NCI-H526 treated with DMSO at 0.1 percent for 48 hours (cell line): ENCODE measurements at regions not wholly inside any gene's neighbourhood (a gene's known extent, or its start where the extent isn't known, plus 50 kb on each side); places are given as distances from the start of the nearest gene placed in this dataset.

Experiments
- DNase-seq: peaks from one replicate; lab custom pipeline; 2025; lab: John Stamatoyannopoulos, UW

GRCh38 chr1:115492019-115492595 is 149.7 kb upstream of the VANGL1 start:
- no peak for DNase-seq

- DNase-seq: no peak
Observed at GRCh38 chr1:115491298-115492018, 150.3 kb upstream of the VANGL1 start.

- DNase-seq: peak; percentile 42
Observed at GRCh38 chr1:115479055-115479482, 141.0 kb upstream of the NGF start.

- no peak for DNase-seq
Observed at GRCh38 chr1:115477071-115477470, 139.0 kb upstream of the NGF start.

- DNase-seq: no peak
Observed at GRCh38 chr1:115476616-115477015, 138.6 kb upstream of the NGF start.

GRCh38 chr1:115475901-115476300 is 137.9 kb upstream of the NGF start:
- DNase-seq: no peak

GRCh38 chr1:115475252-115475651 is 137.2 kb upstream of the NGF start:
- DNase-seq: no peak

GRCh38 chr1:115473986-115474565 is 136.0 kb upstream of the NGF start:
- no peak for DNase-seq

- peak; percentile 22 for DNase-seq
Observed at GRCh38 chr1:115469703-115470476, 131.8 kb upstream of the NGF start.

GRCh38 chr1:115467790-115468189 is 129.7 kb upstream of the NGF start:
- DNase-seq: no peak

GRCh38 chr1:115467196-115467595 is 129.1 kb upstream of the NGF start:
- no peak for DNase-seq

- no peak for DNase-seq
Observed at GRCh38 chr1:115466433-115466832, 128.4 kb upstream of the NGF start.

GRCh38 chr1:115465802-115466363 is 127.8 kb upstream of the NGF start:
- no peak for DNase-seq

GRCh38 chr1:115463347-115463746 is 125.3 kb upstream of the NGF start:
- DNase-seq: peak; percentile 13

GRCh38 chr1:115462566-115463076 is 124.6 kb upstream of the NGF start:
- DNase-seq: no peak

- no peak for DNase-seq
Observed at GRCh38 chr1:115461526-115461925, 123.5 kb upstream of the NGF start.

GRCh38 chr1:115459161-115459560 is 121.1 kb upstream of the NGF start:
- no peak for DNase-seq

GRCh38 chr1:115458426-115459114 is 120.5 kb upstream of the NGF start:
- no peak for DNase-seq

GRCh38 chr1:115457289-115457688 is 119.2 kb upstream of the NGF start:
- DNase-seq: no peak

- DNase-seq: no peak
Observed at GRCh38 chr1:115456441-115456961, 118.5 kb upstream of the NGF start.

GRCh38 chr1:115454837-115455511 is 116.9 kb upstream of the NGF start:
- no peak for DNase-seq
